HL-60 (cell line): ENCODE measurements at regions not wholly inside any gene's neighbourhood (a gene's known extent, or its start where the extent isn't known, plus 50 kb on each side); places are given as distances from the start of the nearest gene placed in this dataset.

Experiments used
- DNase-seq, 2 experiments: peaks; one replicate each; pipeline ENCODE4 v3.0.0-alpha.2; 2010 to 2020; ENCODE audit warnings: low read depth in 1 of 2, low spot score in 1 of 2
- H3K27ac ChIP-seq: fragments of 250-450 bp; sonication (Bioruptor Pico); replicated peaks from 2 replicates; pipeline ENCODE4 v1.5.1; 2020; ENCODE audit warnings: mild to moderate bottlenecking, moderate library complexity
- H3K27me3 ChIP-seq: fragments of 250-450 bp; sonication (Bioruptor Pico); 2 replicates; pipeline ENCODE4 v1.5.1; 2021; ENCODE audit warnings: mild to moderate bottlenecking, moderate library complexity; ENCODE audit not compliant: insufficient read depth, poor library complexity, severe bottlenecking
- H3K4me3 ChIP-seq: replicated peaks from 2 replicates; pipeline ENCODE4 v1.5.1; 2011; ENCODE audit warnings: mild to moderate bottlenecking, control low read depth, low read length; ENCODE audit not compliant: insufficient read depth
- GABPA ChIP-seq: IDR thresholded peaks from 2 replicates; pipeline ENCODE4 v1.6.1; 2012; ENCODE audit warnings: low read depth
- POLR2AphosphoS5 ChIP-seq: IDR thresholded peaks from 2 replicates; pipeline ENCODE4 v1.6.1; 2012; ENCODE audit warnings: low read depth
- SPI1 ChIP-seq: IDR thresholded peaks from 2 replicates; pipeline ENCODE4 v1.6.1; 2012; ENCODE audit warnings: low read depth, mild to moderate bottlenecking, borderline replicate concordance
- TF ChIP-seq, protein P1 (sequence below): IDR thresholded peaks from one replicate; pipeline ENCODE4 v1.5.1; 2011; ENCODE audit warnings: low read length, control low read depth, inconsistent platforms; ENCODE audit not compliant: insufficient read depth
- TF ChIP-seq, protein P2 (sequence below): IDR thresholded peaks from 2 replicates; pipeline ENCODE4 v1.6.1; 2012; ENCODE audit warnings: low read depth; ENCODE audit not compliant: insufficient replicate concordance

GRCh38 chr10:36671607-36672006, 453.8 kb upstream of the ANKRD30A start:
- TF ChIP-seq SPI1 (no peak), POLR2AphosphoS5 (no peak), GABPA (no peak)
- TF ChIP-seq, protein P1, sequence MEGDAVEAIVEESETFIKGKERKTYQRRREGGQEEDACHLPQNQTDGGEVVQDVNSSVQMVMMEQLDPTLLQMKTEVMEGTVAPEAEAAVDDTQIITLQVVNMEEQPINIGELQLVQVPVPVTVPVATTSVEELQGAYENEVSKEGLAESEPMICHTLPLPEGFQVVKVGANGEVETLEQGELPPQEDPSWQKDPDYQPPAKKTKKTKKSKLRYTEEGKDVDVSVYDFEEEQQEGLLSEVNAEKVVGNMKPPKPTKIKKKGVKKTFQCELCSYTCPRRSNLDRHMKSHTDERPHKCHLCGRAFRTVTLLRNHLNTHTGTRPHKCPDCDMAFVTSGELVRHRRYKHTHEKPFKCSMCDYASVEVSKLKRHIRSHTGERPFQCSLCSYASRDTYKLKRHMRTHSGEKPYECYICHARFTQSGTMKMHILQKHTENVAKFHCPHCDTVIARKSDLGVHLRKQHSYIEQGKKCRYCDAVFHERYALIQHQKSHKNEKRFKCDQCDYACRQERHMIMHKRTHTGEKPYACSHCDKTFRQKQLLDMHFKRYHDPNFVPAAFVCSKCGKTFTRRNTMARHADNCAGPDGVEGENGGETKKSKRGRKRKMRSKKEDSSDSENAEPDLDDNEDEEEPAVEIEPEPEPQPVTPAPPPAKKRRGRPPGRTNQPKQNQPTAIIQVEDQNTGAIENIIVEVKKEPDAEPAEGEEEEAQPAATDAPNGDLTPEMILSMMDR: no peak
- TF ChIP-seq, protein P2, sequence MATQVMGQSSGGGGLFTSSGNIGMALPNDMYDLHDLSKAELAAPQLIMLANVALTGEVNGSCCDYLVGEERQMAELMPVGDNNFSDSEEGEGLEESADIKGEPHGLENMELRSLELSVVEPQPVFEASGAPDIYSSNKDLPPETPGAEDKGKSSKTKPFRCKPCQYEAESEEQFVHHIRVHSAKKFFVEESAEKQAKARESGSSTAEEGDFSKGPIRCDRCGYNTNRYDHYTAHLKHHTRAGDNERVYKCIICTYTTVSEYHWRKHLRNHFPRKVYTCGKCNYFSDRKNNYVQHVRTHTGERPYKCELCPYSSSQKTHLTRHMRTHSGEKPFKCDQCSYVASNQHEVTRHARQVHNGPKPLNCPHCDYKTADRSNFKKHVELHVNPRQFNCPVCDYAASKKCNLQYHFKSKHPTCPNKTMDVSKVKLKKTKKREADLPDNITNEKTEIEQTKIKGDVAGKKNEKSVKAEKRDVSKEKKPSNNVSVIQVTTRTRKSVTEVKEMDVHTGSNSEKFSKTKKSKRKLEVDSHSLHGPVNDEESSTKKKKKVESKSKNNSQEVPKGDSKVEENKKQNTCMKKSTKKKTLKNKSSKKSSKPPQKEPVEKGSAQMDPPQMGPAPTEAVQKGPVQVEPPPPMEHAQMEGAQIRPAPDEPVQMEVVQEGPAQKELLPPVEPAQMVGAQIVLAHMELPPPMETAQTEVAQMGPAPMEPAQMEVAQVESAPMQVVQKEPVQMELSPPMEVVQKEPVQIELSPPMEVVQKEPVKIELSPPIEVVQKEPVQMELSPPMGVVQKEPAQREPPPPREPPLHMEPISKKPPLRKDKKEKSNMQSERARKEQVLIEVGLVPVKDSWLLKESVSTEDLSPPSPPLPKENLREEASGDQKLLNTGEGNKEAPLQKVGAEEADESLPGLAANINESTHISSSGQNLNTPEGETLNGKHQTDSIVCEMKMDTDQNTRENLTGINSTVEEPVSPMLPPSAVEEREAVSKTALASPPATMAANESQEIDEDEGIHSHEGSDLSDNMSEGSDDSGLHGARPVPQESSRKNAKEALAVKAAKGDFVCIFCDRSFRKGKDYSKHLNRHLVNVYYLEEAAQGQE: no peak
- no peaks in the 10 kb centered on the region for H3K27me3 ChIP-seq
- H3K4me3 ChIP-seq: no peak overlapping the region
- DNase-seq: no peak
- H3K27ac ChIP-seq: no peak overlapping the region

GRCh38 chr10:36670621-36671402, 454.6 kb upstream of the ANKRD30A start:
- TF ChIP-seq GABPA (no peak), SPI1 (no peak), POLR2AphosphoS5 (no peak)
- TF ChIP-seq, protein P1: no peak
- TF ChIP-seq, protein P2: no peak

GRCh38 chr10:36669615-36670352, 455.6 kb upstream of the ANKRD30A start:
- no peak for TF ChIP-seq POLR2AphosphoS5
- no peak for TF ChIP-seq SPI1
- TF ChIP-seq, protein P1: no peak
- TF ChIP-seq, protein P2: no peak
- TF ChIP-seq GABPA: no peak
- H3K4me3 ChIP-seq: no peak overlapping the region

More at GRCh38 chr10:36670621-36671402, 454.6 kb upstream of the ANKRD30A start:
- DNase-seq: no peak
- H3K27ac ChIP-seq: no peak overlapping the region
- no peak overlapping the region for H3K4me3 ChIP-seq
- no peaks in the 10 kb centered on the region for H3K27me3 ChIP-seq

More at GRCh38 chr10:36669615-36670352, 455.6 kb upstream of the ANKRD30A start:
- no peaks in the 10 kb centered on the region for H3K27me3 ChIP-seq
- H3K27ac ChIP-seq: no peak overlapping the region
- no peak for DNase-seq
